Gastrocnemius medialis (tissue), 4 donors: ENCODE measurements at regions not wholly inside any gene's neighbourhood (a gene's known extent, or its start where the extent isn't known, plus 50 kb on each side); places are given as distances from the start of the nearest gene placed in this dataset.
"Not testable (repeated sequence)": the region's sequence is repeated elsewhere in the genome, so short reads cannot be mapped to it uniquely, and the experiment has no call there.

Experiments
- CTCF ChIP-seq, 5 experiments: fragments of 450-650 bp in 3 of 5; fragments of 200-600 bp in 2 of 5; sonication (generic) in 2 of 5; IDR thresholded peaks in 4 of 5; conservative IDR thresholded peaks in 1 of 5; 1 replicate in 4 of 5; 2 replicates in 1 of 5; pipeline ENCODE4 v1.5.1; 2016 to 2019; ENCODE audit warnings: antibody characterized with exemption in 5 of 5, mild to moderate bottlenecking in 3 of 5, moderate library complexity in 3 of 5
- POLR2A ChIP-seq, 2 donors: fragments of 450-650 bp; IDR thresholded peaks; one replicate each; pipeline ENCODE4 v1.6.1; 2017; ENCODE audit warnings: antibody characterized with exemption in 2 of 2, mild to moderate bottlenecking in 2 of 2, moderate library complexity in 2 of 2

- not testable (repeated sequence) for TF ChIP-seq POLR2A (IDR thresholded peaks at IDR 0.05); CTCF (IDR thresholded peaks at IDR 0.05 in 4 of 5, conservative IDR thresholded peaks at IDR 0.05 in 1 of 5)
Measured at GRCh38 chr4:118566003-118566513, 119.1 kb upstream of the METTL14 start.
